ENCODE measurements at regions not wholly inside any gene's neighbourhood (a gene's known extent, or its start where the extent isn't known, plus 50 kb on each side); places are given as distances from the start of the nearest gene placed in this dataset.

DNA sequence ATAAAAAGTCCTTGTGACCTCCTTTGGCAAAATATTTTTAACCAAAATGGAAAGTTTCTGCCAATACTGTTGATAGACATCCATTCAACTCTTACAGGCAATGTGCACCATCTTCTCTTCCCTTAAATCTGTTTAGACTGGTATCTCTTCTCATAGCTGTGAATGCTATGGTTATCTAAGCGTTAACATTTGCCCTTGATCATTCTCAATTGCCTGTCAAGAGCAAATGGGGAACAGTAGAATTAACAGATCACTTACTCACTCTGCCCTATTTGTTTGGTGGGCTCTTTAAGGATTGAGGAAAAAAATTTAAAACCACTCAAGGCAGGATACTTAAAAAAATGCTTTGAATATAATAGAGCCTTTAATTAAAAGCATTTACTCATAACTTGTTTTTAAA, 808.4 kb downstream of the NXPH1 start:
- TF ChIP-seq MXI1 (IDR thresholded peaks at IDR 0.05; ENCODE audit: borderline replicate concordance, low read depth, low read length) (no peak), RAD21 (IDR thresholded peaks at IDR 0.05; ENCODE audit: low read length) (no peak), POLR2A (IDR thresholded peaks at IDR 0.05; ENCODE audit: low read depth, low read length) (no peak), RFX5 (IDR thresholded peaks at IDR 0.05; ENCODE audit: low read depth, low read length) (no peak), SMC3 (IDR thresholded peaks at IDR 0.05; ENCODE audit: low read depth, low read length) (no peak)
- TF ChIP-seq, protein P1, sequence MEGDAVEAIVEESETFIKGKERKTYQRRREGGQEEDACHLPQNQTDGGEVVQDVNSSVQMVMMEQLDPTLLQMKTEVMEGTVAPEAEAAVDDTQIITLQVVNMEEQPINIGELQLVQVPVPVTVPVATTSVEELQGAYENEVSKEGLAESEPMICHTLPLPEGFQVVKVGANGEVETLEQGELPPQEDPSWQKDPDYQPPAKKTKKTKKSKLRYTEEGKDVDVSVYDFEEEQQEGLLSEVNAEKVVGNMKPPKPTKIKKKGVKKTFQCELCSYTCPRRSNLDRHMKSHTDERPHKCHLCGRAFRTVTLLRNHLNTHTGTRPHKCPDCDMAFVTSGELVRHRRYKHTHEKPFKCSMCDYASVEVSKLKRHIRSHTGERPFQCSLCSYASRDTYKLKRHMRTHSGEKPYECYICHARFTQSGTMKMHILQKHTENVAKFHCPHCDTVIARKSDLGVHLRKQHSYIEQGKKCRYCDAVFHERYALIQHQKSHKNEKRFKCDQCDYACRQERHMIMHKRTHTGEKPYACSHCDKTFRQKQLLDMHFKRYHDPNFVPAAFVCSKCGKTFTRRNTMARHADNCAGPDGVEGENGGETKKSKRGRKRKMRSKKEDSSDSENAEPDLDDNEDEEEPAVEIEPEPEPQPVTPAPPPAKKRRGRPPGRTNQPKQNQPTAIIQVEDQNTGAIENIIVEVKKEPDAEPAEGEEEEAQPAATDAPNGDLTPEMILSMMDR (conservative IDR thresholded peaks at IDR 0.05; ENCODE audit: low read depth, low read length), result no peak
- TF ChIP-seq, protein P2, sequence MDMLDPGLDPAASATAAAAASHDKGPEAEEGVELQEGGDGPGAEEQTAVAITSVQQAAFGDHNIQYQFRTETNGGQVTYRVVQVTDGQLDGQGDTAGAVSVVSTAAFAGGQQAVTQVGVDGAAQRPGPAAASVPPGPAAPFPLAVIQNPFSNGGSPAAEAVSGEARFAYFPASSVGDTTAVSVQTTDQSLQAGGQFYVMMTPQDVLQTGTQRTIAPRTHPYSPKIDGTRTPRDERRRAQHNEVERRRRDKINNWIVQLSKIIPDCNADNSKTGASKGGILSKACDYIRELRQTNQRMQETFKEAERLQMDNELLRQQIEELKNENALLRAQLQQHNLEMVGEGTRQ (IDR thresholded peaks at IDR 0.05; ENCODE audit: low read depth, low read length), result no peak

Measured in IMR-90 (cell line).